Peyer's patch (tissue), 4 donors: ENCODE measurements at regions not wholly inside any gene's neighbourhood (a gene's known extent, or its start where the extent isn't known, plus 50 kb on each side); places are given as distances from the start of the nearest gene placed in this dataset.

Experiments used
- POLR2A ChIP-seq, 2 donors: fragments of 450-650 bp; IDR thresholded peaks; one replicate each; pipeline ENCODE4 v1.5.1; 2017; ENCODE audit warnings: antibody characterized with exemption in 2 of 2, mild to moderate bottlenecking in 2 of 2, moderate library complexity in 2 of 2
- TF ChIP-seq, protein P1 (sequence below), 6 experiments: fragments of 450-650 bp in 4 of 6; fragments of 200-600 bp in 2 of 6; sonication (generic) in 1 of 6; IDR thresholded peaks; one replicate each; pipeline ENCODE4 v1.5.1; 2017 to 2019; ENCODE audit warnings: antibody characterized with exemption in 6 of 6, mild to moderate bottlenecking in 3 of 6, moderate library complexity in 1 of 6

DNA sequence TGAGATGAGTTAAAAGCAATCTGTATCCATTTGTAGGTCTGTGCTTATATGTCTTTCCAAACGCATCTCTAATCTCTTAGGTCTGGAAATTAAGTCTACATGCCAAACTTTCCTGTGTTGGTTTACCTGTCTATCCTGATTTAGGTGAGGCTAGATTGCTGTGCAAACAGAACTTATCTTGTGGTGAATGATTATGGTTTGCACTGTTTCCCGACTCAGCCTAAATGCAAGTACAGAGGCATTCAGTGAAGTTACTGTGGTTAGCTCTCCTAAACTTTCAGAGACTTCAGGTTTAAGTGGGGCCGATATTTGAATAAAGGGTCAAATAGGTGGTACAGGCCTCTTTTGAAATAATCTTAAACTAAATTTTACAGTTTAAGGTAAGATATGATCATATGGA, 103.5 kb downstream of the ICOS start:
- TF ChIP-seq, protein P1, sequence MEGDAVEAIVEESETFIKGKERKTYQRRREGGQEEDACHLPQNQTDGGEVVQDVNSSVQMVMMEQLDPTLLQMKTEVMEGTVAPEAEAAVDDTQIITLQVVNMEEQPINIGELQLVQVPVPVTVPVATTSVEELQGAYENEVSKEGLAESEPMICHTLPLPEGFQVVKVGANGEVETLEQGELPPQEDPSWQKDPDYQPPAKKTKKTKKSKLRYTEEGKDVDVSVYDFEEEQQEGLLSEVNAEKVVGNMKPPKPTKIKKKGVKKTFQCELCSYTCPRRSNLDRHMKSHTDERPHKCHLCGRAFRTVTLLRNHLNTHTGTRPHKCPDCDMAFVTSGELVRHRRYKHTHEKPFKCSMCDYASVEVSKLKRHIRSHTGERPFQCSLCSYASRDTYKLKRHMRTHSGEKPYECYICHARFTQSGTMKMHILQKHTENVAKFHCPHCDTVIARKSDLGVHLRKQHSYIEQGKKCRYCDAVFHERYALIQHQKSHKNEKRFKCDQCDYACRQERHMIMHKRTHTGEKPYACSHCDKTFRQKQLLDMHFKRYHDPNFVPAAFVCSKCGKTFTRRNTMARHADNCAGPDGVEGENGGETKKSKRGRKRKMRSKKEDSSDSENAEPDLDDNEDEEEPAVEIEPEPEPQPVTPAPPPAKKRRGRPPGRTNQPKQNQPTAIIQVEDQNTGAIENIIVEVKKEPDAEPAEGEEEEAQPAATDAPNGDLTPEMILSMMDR (IDR thresholded peaks at IDR 0.05) = no peak
- no peak for TF ChIP-seq POLR2A (IDR thresholded peaks at IDR 0.05)
